ENCODE measurements at regions not wholly inside any gene's neighbourhood (a gene's known extent, or its start where the extent isn't known, plus 50 kb on each side); places are given as distances from the start of the nearest gene placed in this dataset.
"Not testable (repeated sequence)": the region's sequence is repeated elsewhere in the genome, so short reads cannot be mapped to it uniquely, and the experiment has no call there.

- not testable (repeated sequence) for H3K36me3 Mint-ChIP-seq (ENCODE audit: insufficient read depth); H3K4me3 Mint-ChIP-seq; H3K27me3 Mint-ChIP-seq; DNase-seq (ENCODE audit: low spot score in 2 of 2); H3K4me1 Mint-ChIP-seq; H3K27ac Mint-ChIP-seq (ENCODE audit: low read depth)
- H3K9me3 Mint-ChIP-seq, result peaks cover 39% of the 10 kb centered on the region
- peak; percentile 63 for ATAC-seq (replicated peaks; ENCODE audit: extremely low read depth, poor library complexity, severe bottlenecking)
These were observed 153.4 kb downstream of the CWH43 start for GRCh38 chr4:49139513-49139912.

GRCh38 chr4:49140351-49140750, 154.3 kb downstream of the CWH43 start:
- not testable (repeated sequence) for ATAC-seq (replicated peaks; ENCODE audit: extremely low read depth, poor library complexity, severe bottlenecking); H3K36me3 Mint-ChIP-seq (ENCODE audit: insufficient read depth); H3K27me3 Mint-ChIP-seq; H3K27ac Mint-ChIP-seq (ENCODE audit: low read depth); H3K4me1 Mint-ChIP-seq; H3K4me3 Mint-ChIP-seq
- peak in 1 of 2 donors; percentile 35 for DNase-seq (ENCODE audit: low spot score in 2 of 2)
- H3K9me3 Mint-ChIP-seq, result peaks cover 44% of the 10 kb centered on the region

- H3K27ac Mint-ChIP-seq (ENCODE audit: low read depth); H3K36me3 Mint-ChIP-seq (ENCODE audit: insufficient read depth); H3K4me1 Mint-ChIP-seq; DNase-seq (ENCODE audit: low spot score in 2 of 2); H3K27me3 Mint-ChIP-seq; H3K4me3 Mint-ChIP-seq: not testable (repeated sequence)
- ATAC-seq (replicated peaks; ENCODE audit: extremely low read depth, poor library complexity, severe bottlenecking), result peak; percentile 31
- H3K9me3 Mint-ChIP-seq, result peaks cover 50% of the 10 kb centered on the region
These were observed 155.9 kb downstream of the CWH43 start for GRCh38 chr4:49141955-49142354.

GRCh38 chr4:49147143-49147542, 161.1 kb downstream of the CWH43 start:
- H3K9me3 Mint-ChIP-seq, result peaks cover 58% of the 10 kb centered on the region
- not testable (repeated sequence) for DNase-seq (ENCODE audit: low spot score in 2 of 2); H3K27ac Mint-ChIP-seq (ENCODE audit: low read depth); H3K36me3 Mint-ChIP-seq (ENCODE audit: insufficient read depth); H3K4me3 Mint-ChIP-seq; H3K4me1 Mint-ChIP-seq; H3K27me3 Mint-ChIP-seq
- peak; percentile 39 for ATAC-seq (replicated peaks; ENCODE audit: extremely low read depth, poor library complexity, severe bottlenecking)

GRCh38 chr4:49147596-49147995, 161.5 kb downstream of the CWH43 start:
- not testable (repeated sequence) for H3K36me3 Mint-ChIP-seq (ENCODE audit: insufficient read depth)

GRCh38 chr4:49149006-49149975, 163.2 kb downstream of the CWH43 start:
- not testable (repeated sequence) for H3K36me3 Mint-ChIP-seq (ENCODE audit: insufficient read depth); H3K4me3 Mint-ChIP-seq; DNase-seq (ENCODE audit: low spot score in 2 of 2)

More at GRCh38 chr4:49147596-49147995, 161.5 kb downstream of the CWH43 start:
- not testable (repeated sequence) for H3K4me3 Mint-ChIP-seq; DNase-seq (ENCODE audit: low spot score in 2 of 2); H3K4me1 Mint-ChIP-seq; H3K27ac Mint-ChIP-seq (ENCODE audit: low read depth); H3K27me3 Mint-ChIP-seq; ATAC-seq (replicated peaks; ENCODE audit: extremely low read depth, poor library complexity, severe bottlenecking)
- peaks cover 58% of the 10 kb centered on the region for H3K9me3 Mint-ChIP-seq

GRCh38 chr4:49150351-49151083, 164.4 kb downstream of the CWH43 start:
- not testable (repeated sequence) for H3K4me1 Mint-ChIP-seq; H3K36me3 Mint-ChIP-seq (ENCODE audit: insufficient read depth); DNase-seq (ENCODE audit: low spot score in 2 of 2); H3K27ac Mint-ChIP-seq (ENCODE audit: low read depth); H3K4me3 Mint-ChIP-seq; H3K27me3 Mint-ChIP-seq
- ATAC-seq (replicated peaks; ENCODE audit: extremely low read depth, poor library complexity, severe bottlenecking), result peak; percentile 14
- peaks cover 62% of the 10 kb centered on the region for H3K9me3 Mint-ChIP-seq

More at GRCh38 chr4:49149006-49149975, 163.2 kb downstream of the CWH43 start:
- H3K27ac Mint-ChIP-seq (ENCODE audit: low read depth); H3K27me3 Mint-ChIP-seq; H3K4me1 Mint-ChIP-seq: not testable (repeated sequence)
- peaks cover 58% of the 10 kb centered on the region for H3K9me3 Mint-ChIP-seq
- ATAC-seq (replicated peaks; ENCODE audit: extremely low read depth, poor library complexity, severe bottlenecking), result peak; percentile 78

GRCh38 chr4:49153011-49153410, 166.9 kb downstream of the CWH43 start:
- ATAC-seq (replicated peaks; ENCODE audit: extremely low read depth, poor library complexity, severe bottlenecking); H3K27ac Mint-ChIP-seq (ENCODE audit: low read depth); H3K27me3 Mint-ChIP-seq; H3K4me3 Mint-ChIP-seq; H3K36me3 Mint-ChIP-seq (ENCODE audit: insufficient read depth); DNase-seq (ENCODE audit: low spot score in 2 of 2); H3K4me1 Mint-ChIP-seq: not testable (repeated sequence)
- H3K9me3 Mint-ChIP-seq, result peaks cover 55% of the 10 kb centered on the region

- not testable (repeated sequence) for H3K27ac Mint-ChIP-seq (ENCODE audit: low read depth); H3K27me3 Mint-ChIP-seq; DNase-seq (ENCODE audit: low spot score in 2 of 2); H3K4me1 Mint-ChIP-seq; H3K36me3 Mint-ChIP-seq (ENCODE audit: insufficient read depth); H3K4me3 Mint-ChIP-seq
- H3K9me3 Mint-ChIP-seq, result peaks cover 52% of the 10 kb centered on the region
- ATAC-seq (replicated peaks; ENCODE audit: extremely low read depth, poor library complexity, severe bottlenecking), result peak; percentile 56
These were observed 168.4 kb downstream of the CWH43 start for GRCh38 chr4:49154308-49155103.

- H3K27ac Mint-ChIP-seq (ENCODE audit: low read depth); H3K27me3 Mint-ChIP-seq; H3K36me3 Mint-ChIP-seq (ENCODE audit: insufficient read depth); H3K4me3 Mint-ChIP-seq; DNase-seq (ENCODE audit: low spot score in 2 of 2); ATAC-seq (replicated peaks; ENCODE audit: extremely low read depth, poor library complexity, severe bottlenecking); H3K4me1 Mint-ChIP-seq: not testable (repeated sequence)
- peaks cover 45% of the 10 kb centered on the region for H3K9me3 Mint-ChIP-seq
These were observed 169.2 kb downstream of the CWH43 start for GRCh38 chr4:49155270-49155669.

- peaks cover 37% of the 10 kb centered on the region for H3K9me3 Mint-ChIP-seq
- not testable (repeated sequence) for ATAC-seq (replicated peaks; ENCODE audit: extremely low read depth, poor library complexity, severe bottlenecking); H3K27ac Mint-ChIP-seq (ENCODE audit: low read depth); H3K27me3 Mint-ChIP-seq; H3K4me1 Mint-ChIP-seq; H3K36me3 Mint-ChIP-seq (ENCODE audit: insufficient read depth); H3K4me3 Mint-ChIP-seq; DNase-seq (ENCODE audit: low spot score in 2 of 2)
These were observed 170.2 kb downstream of the CWH43 start for GRCh38 chr4:49156309-49156708.

GRCh38 chr4:49157630-49158029, 171.6 kb downstream of the CWH43 start:
- not testable (repeated sequence) for H3K36me3 Mint-ChIP-seq (ENCODE audit: insufficient read depth); DNase-seq (ENCODE audit: low spot score in 2 of 2); H3K27ac Mint-ChIP-seq (ENCODE audit: low read depth); H3K27me3 Mint-ChIP-seq; H3K4me1 Mint-ChIP-seq; ATAC-seq (replicated peaks; ENCODE audit: extremely low read depth, poor library complexity, severe bottlenecking); H3K4me3 Mint-ChIP-seq
- H3K9me3 Mint-ChIP-seq, result peaks cover 37% of the 10 kb centered on the region

Measured in central memory CD8-positive, alpha-beta T cell (primary cell).